Kidney glomerular epithelial cell (primary cell): ENCODE measurements at regions not wholly inside any gene's neighbourhood (a gene's known extent, or its start where the extent isn't known, plus 50 kb on each side); places are given as distances from the start of the nearest gene placed in this dataset.

ENCODE experiments used
- DNase-seq: peaks from one replicate; lab custom pipeline; 2025; lab: John Stamatoyannopoulos, UW

DNA sequence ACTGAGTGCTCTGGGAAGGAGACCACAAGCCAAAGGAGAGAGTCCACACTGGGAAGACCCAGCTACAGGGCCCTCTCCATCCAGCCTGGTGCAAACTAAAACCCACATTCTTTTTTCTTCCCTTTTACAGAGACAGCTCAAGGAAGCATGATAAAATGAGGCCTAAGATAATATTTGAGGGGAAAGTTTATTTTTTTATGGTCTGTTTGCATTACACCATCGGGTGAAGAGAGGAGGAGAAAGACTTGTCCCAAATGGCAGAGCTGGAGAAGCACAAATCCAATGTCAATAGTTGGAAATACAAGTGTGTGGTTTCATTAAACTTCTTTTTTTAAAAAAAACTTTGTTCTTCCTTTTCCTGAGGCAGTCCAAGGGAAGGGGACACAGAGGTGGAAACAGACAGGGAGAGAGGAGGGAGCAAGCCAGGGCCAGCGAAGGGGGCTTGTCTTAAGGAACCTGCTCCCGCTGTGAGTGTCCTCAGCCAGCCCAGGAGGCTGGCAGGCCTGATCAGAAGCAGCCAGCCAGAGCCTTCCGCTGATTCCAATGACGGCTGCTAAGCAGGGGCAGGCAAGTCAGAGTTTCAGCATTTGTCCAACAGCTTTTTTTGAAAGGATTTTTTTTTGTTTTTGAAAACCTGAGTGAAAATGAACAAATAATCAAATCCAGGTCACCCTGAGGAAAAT, 203.8 kb upstream of the SIX2 start:
- DNase-seq: no peak

DNA sequence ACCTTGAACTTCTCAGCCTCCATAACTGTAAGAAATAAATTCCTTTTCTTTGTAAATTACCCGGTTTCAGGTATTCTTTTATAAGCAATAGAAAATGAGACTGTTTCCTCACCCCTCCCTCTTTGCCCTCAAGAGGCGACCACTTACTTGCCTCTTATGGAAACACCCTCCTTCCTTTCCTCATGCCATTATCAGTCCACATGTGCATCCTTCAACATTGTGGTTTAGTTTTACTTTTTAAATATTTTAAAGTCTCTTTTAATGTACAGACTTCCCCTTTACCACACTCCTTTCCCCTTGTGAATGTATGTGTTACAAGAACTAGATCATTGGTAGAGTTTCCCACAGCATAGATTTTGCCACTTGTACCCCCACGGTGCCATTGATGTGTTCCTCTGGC, 202.4 kb upstream of the SIX2 start:
- no peak for DNase-seq

DNA sequence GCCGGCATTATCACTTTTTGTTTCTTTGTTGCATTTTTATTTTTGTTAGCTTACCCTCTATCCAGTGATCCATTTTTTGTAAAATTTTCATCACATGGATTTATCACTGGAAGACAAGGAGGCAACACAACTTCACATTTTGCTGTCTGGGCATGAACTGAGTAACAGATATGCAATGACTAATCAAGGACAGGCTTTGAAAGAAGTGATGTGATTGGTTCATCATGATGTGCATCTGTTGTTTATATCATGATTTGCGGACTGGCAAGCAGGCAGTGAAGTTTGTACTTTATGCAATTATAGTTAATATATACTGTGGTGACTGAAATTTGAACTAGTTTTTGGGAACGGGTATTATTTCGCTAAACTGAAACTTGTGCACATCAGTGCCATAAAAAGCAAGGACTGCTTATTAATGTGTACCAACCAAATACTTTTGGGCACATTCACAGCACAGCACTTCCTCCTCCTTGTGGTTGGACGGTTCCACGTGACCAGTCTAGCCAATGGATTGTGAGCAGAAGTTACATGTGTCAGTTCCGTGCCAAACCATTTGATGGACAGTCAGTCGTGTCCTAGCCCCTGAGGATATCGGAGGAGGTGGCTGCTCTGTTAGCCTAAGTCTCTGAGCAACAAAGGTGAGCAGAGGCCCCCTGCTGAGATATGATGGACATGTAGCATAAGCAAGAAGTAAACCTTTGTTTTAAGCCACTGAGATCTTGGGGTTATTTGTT, 201.4 kb upstream of the SIX2 start:
- DNase-seq: no peak

DNA sequence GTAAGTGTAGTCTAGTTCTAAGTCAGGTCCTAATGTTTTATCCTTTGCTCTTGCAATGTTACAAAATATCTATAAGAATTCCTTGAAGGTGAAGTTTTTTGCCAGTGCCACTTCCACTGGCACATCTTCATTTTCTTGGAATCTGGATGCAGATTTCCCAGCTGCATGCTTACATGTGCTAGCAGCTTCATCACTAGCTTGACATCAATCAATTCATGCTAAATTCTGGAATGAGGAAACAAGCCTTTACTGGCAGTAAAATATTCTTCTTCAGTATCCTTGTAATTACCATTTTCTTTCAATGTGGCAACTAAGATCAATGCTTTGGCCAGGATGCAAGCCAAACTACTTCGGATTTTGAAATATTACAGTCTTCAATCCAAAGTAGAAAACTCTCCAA, 200.6 kb upstream of the SIX2 start:
- no peak for DNase-seq

DNA sequence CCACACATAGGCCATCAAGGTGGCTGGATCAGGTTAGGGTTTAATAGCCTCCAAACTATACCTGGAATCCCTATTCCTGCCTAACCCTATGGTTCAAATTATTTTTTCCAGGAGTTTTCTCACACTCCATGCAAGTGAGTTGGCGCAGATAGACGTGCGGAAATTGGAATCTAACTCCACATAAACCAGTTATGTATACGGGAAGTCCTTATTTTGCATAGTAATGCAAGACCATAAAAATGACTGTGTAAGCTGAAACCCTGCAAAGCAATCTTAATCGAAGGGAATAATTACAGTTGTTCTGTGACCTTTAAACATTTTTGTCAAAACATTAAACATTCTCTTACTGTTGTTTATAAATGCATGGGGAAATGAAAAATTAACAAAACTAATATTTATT, 200.1 kb upstream of the SIX2 start:
- DNase-seq: no peak

DNA sequence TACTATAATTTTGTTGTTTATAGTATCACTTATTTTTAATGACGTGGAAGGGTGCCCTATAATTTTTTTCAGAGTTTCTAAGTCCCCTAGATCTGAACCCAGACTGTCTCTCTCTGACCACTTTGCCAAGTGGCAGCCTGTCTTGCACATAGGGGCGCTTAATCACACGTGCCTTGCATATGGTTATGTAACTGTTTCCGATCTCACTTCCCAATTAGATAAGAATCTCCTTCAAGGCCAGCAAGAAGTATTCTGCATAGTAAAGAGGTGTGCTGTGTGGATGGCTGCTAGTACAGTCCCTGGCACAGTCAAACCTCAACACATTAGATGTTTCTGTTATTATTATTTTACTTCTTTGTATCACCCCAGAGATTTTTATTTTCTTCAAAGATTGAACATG, 197.8 kb upstream of the SIX2 start:
- DNase-seq: no peak

DNA sequence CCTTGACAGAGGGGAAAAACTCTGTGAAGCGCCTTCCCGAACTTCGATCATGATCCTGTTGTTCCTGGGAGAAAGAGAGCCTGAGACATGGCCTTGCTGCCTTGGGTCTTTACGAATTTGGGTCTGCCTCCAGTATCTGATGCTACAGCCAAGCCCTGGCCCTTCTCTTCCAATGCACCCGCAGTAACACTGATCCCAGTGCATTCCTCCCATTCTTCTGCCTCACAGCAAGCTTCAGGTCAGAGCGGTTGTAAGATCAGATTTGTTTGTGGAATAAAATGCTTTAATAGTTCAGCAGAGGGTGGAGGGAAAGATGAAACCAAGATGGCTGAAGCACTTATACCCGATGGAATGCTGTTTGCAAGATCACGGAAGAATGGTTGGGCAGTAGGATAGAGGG, 196.7 kb upstream of the SIX2 start:
- DNase-seq: no peak

DNA sequence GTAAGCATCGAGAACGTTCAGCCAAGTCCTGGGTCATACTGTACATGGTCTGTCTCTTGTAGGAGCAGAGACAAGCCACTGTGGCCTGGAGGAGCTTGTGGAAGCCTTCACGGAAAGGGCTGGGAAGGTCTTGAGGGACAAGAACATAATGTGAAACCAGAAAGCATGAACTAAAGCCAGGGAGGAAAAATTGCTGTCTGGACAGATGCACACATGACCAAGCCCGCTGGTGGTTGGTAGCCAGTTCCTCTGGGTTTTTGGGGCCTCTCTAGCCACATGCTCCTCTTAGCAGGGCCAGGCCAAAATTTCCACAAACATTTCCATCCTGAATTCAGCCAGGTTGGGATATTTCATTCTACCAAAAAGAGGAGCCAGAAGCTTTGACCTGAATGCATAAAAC, 196.2 kb upstream of the SIX2 start:
- no peak for DNase-seq

DNA sequence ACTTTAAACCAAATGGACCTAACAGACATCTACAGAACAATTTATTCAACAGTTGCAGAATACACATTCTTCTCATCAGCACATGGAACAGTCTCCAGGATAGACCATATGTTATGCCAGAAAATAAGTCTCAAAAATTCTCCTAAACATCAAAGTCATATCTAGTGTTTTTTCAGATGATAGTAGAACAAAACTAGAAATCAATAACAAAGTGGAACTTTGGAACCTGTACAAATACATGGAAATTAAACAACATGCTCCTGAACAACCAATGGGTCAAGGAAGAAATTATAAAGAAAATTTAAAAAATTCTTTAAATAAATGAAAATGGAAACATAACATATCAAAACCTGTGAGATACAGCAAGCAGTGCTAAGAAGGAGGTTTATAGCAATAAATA, 194.1 kb upstream of the SIX2 start:
- DNase-seq: no peak

DNA sequence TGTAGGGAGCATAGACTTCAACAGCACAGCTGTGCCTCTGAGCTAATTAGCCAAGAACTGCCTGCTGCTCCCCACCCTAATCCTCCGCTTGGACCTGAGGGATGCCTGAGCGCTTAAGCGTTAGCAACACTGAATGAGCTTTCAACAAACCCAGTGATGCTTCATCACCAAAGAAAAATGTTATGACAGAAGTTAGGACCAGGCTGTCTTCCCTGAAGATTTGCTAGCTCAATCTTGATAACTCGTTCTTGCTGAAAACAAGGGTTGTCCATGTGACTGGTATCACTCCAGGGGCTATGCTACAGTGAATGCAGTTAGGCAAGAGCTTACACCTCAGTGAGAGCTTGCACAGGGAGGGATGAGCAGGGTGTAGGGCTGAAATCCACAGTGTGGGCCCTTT, 190.7 kb upstream of the SIX2 start:
- peak; percentile 25 for DNase-seq

DNA sequence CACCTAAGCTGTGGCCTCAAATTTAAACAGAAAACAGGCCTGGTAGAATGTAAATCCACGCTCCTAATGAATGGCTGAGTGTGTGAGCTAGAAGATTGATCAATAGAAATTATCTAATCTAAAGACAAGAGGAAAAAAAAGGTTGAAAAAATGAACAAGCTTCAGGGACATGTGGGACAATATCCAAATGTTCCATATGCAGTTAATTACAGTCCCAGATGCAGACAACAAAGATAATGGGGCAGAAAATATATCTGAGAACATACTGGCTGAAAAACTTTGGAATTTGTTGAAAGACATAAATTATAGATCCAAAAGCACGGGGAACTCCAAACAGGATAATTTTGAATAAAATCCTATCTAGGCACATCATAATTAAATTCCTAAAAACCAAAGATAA, 186.7 kb upstream of the SIX2 start:
- DNase-seq: no peak

DNA sequence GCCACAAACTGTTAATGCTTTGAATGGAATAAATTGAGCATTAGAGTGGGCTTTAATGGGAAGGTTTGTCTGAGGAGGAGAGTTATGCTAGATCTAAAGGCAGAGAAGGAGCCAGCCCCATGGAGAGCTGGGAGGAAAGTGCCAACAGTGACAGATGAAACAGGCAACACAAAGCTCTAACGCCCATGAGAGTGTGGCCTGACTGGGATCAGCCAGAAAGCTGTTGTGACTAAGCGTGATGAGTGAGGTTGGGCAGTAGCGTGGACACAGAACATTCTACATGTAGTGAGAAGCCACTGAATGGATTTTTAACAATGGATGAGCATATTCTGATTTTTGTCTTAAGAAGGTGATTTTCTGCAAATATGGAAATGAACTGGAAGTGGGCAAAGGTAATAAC, 185.3 kb upstream of the SIX2 start:
- no peak for DNase-seq

DNA sequence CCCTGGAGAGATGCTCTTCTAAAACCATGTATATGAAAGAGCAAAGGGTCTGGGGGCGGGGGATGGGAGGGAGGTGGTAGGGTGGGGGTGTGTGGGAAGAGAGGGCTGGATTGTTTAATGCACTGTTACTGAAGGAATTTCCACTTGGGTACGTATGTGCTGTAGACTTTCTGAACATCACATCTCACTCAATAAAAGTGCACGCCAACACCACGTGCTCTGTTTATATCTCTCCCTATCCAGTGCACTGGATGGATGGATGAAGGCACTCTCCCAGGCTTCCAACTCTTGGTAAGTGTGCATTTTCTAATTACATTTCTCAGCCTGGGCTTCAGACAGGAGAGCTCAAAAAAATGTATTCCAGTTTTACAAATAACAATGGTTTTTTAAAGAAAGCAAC, 184.3 kb upstream of the SIX2 start:
- no peak for DNase-seq

DNA sequence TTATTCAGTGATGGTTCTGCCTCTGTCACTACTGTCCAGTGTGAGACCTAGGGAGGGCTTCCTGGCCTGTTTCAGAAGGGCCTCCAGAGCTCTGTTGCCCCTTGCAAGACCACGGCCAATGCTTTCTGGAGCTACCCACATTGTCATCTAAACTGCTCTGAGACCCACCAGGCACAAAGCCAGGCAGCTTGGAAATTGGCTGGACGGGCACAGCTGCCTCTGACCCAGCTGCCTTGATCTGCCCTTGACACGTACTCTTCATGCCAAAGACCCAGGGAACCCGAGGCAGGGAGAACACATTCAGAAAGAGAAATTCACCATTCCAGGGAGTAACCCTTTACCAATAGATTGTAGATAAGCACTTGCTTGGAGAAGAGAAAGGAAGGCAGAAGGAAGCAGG, 183.7 kb upstream of the SIX2 start:
- no peak for DNase-seq

DNA sequence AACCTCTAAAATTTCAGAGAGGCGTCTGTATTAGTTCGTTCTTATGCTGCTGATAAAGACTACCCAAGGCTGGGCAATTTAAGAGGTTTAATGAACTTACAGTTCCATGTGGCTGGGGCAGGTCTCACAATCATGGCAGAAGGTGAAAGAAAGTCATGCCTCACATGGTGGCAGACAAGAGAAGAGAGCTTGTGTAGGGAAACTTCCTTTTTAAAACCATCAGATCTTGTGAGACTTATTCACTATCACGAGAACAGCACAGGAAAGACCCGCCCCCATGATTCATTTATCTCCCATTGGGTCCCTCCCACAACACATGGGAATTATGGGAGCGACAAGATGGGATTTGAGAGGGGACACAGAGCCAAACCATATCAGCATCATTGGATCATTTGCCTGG, 183.2 kb upstream of the SIX2 start:
- no peak for DNase-seq

DNA sequence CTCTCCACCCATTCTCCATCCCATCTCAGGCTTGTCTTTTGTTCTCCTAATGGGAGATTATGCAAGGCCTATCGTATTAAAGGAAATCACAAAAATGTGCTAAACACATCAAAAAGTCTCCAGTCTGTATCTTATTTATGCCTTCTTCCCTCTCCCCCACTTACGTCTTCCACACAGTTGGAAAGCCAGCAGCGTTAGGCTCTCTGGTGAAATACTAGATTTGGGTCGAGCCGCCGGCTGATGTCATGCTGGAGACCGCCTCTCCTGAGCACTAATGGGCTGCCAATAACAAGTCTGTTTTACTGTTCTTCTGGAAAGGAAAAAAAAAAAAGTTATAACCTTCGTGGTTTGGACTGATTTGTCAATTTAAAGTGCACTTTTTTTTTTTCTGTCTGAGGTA, 182.7 kb upstream of the SIX2 start:
- DNase-seq: no peak

DNA sequence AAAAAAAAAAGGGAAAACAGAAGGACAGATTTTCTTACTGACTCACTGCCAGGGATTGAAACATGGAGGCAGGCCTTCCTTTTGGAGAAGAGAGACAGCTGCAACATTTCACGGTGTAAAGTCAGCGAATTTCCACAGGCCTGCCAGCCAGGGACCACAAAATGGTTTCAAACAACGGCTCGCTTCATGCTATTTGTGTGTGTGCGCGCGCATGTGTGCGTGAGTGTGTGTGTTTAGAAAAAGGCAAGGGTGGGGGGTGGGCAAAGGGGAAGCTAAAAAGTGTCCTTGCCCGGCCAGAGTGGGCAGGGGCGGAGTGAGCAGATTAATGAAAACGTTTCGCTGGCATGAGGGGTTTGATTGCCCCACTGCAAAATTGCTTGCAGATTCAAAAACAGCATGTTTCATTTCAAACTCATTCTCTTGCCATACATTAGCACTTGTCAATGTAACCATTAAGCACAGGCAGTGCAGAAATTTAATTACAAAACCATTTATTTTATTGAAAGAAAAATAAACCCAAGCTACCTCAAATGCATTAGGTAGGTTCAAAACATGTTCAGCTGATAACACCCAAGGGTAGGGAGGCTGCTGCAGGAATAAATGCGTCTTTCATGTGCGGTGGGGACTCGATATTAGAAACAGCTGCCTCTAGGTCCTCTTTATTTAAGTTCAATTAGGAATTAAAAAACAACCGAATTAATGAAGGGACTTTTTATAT, 182.1 kb upstream of the SIX2 start:
- no peak for DNase-seq

DNA sequence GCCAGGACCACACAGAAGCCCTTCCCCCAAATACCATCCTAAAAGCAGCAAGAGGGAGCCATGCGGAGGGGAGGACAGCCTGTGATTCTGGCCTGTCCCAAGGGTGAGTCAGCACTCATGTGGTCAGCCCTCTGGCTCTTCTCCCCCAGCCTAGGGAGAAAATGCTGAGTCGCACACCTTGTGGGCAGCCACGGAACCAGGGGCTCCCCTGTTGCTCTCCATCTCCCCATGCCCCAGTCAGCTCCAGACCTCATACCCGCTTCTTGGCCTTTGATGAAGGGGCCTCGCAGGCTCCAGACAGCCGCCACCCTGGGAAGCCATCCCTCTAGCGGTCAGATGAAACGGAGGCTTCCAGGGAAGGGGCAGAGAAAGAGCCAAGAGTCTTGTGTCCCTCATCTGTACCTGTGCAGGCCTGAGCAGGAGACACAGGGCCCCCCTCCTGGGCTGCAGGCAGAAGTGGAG, 181.3 kb upstream of the SIX2 start:
- peak; percentile 14 for DNase-seq

DNA sequence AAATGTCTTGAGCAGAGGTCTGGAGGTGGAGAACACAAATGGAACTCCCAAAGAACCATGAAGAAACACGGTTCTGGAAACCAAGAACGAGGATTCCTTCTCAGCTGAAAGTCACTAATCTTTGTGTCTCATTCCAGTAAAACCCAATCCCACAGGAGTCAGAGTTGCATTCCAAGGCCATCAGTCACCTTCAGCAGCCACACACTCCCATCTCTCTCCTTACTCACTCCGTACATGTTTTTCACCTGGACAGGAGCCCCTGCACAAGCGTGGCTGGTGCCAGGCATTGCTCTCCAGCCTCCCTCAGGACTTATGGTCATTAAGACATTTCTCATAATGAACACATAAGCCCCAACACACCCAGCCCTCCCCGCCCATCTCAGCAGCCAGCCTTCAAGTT, 175.4 kb upstream of the SIX2 start:
- DNase-seq: peak; percentile 82

DNA sequence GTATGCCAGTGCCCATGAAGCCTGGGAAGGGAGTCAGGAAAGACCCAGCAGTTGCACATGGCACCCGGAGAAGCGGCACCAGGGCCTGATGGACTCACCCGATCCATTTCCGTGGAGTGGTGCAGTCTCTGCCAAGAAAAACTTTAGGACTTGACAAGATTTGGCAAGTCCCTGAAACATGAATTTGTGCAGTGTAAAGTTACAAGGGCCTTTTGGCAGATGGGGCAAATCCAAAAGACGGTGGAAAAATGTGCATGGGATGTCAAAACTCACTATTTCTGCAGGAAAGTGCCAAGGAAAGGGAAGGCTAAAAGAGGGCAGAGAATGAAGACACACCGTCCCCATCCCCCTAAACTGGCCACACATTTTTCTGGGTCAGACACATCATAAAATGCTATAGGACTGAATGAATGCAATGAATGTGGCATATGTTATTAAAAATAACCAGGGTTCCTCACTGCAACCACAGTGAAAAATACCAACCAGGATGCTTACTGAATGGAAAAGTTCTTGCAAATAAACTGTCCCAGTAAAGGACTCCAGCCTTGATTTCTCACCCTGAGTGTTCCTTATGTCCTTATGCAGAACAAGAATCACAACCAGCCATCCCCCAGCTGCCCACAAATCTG, 173.5 kb upstream of the SIX2 start:
- DNase-seq: no peak

DNA sequence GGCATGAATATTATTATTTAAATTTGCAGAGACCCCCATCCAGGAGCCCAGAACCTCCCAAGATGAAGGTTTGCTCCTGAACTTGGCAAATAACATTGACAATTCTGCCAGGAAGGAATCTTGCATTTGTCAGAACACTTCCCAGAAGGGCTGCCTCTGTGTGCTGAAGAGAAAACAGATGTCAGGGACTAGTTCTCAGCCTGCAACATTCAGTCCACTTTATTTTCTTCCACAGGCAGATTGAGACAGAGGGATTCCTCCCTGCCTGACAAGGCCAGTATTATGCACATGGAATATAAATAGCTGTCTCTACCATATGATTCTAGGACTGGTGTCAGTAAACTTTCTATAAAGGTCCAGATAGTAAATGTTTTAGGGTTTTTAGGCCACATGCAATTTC, 171.5 kb upstream of the SIX2 start:
- no peak for DNase-seq

DNA sequence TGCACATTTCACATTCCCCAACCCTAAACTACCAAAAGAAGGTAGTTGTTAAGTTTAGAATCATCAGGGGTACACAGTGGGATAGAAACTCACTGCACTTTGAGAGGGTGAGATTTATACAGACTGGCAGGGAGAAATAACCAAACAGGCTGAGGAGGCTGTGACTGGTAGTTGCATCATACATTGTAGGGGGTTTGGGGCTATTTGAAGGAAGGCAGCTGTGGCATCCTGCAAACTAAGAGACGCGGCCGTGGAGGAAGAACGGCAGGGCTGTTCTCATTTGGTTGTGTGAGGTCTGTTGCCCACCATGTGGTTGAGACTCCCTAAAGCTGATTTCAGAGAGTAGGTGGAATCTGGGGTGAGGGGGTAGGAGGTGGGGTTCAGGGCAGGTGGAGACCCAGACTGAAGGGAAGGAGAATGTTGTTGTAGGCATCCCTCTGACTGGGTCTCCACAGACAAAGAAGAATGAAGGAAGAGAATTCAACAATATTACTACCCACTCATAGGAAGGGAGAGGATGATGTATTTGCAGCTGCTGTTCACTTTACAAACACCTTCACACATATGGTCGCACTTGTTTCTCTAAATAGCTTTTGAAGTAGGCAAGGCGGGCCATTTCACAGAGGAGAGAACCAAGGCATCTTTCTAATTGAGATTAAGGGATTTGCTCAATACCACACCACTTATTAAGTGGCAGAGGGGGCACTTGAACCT, 170.9 kb upstream of the SIX2 start:
- no peak for DNase-seq
